T-helper 2 cell (primary cell): ENCODE measurements at regions not wholly inside any gene's neighbourhood (a gene's known extent, or its start where the extent isn't known, plus 50 kb on each side); places are given as distances from the start of the nearest gene placed in this dataset.

Source experiments
- DNase-seq, 5 experiments: peaks; one replicate each; pipeline versions ENCODE4 v3.0.0 to v3.0.0-alpha.2; 2012 to 2022

GRCh38 chr2:240362826-240363745, 72.4 kb upstream of the GPC1 start:
- no peak for DNase-seq

- no peak for DNase-seq
Observed at GRCh38 chr2:240363746-240364581, 71.5 kb upstream of the GPC1 start.

- DNase-seq = no peak
Observed at GRCh38 chr2:240364582-240364960, 70.9 kb upstream of the GPC1 start.

- no peak for DNase-seq
Observed at GRCh38 chr2:240364961-240365775, 70.3 kb upstream of the GPC1 start.

- no peak for DNase-seq
Observed at GRCh38 chr2:240365971-240366471, 69.4 kb upstream of the GPC1 start.

GRCh38 chr2:240366901-240367300, 68.6 kb upstream of the GPC1 start:
- DNase-seq = no peak

- DNase-seq = no peak
Observed at GRCh38 chr2:240367721-240368120, 67.7 kb upstream of the GPC1 start.

- no peak for DNase-seq
Observed at GRCh38 chr2:240368781-240369331, 66.6 kb upstream of the GPC1 start.

- no peak for DNase-seq
Observed at GRCh38 chr2:240369335-240369734, 66.1 kb upstream of the GPC1 start.

GRCh38 chr2:240369801-240370585, 65.5 kb upstream of the GPC1 start:
- no peak for DNase-seq

- no peak for DNase-seq
Observed at GRCh38 chr2:240371129-240372000, 64.1 kb upstream of the GPC1 start.

GRCh38 chr2:240372101-240372500, 63.4 kb upstream of the GPC1 start:
- DNase-seq = no peak

- DNase-seq = no peak
Observed at GRCh38 chr2:240373289-240373885, 62.1 kb upstream of the GPC1 start.

- DNase-seq = no peak
Observed at GRCh38 chr2:240374085-240374907, 61.2 kb upstream of the GPC1 start.

- no peak for DNase-seq
Observed at GRCh38 chr2:240375024-240375645, 60.3 kb upstream of the GPC1 start.

GRCh38 chr2:240376739-240377138, 58.7 kb upstream of the GPC1 start:
- no peak for DNase-seq

- DNase-seq = no peak
Observed at GRCh38 chr2:240377366-240377765, 58.1 kb upstream of the GPC1 start.

GRCh38 chr2:240379089-240379636, 56.3 kb upstream of the GPC1 start:
- DNase-seq = no peak
